ENCODE measurements at regions not wholly inside any gene's neighbourhood (a gene's known extent, or its start where the extent isn't known, plus 50 kb on each side); places are given as distances from the start of the nearest gene placed in this dataset.
A peak's percentile ranks its signal among the peaks of the same experiment; 100 is the strongest.

DNA sequence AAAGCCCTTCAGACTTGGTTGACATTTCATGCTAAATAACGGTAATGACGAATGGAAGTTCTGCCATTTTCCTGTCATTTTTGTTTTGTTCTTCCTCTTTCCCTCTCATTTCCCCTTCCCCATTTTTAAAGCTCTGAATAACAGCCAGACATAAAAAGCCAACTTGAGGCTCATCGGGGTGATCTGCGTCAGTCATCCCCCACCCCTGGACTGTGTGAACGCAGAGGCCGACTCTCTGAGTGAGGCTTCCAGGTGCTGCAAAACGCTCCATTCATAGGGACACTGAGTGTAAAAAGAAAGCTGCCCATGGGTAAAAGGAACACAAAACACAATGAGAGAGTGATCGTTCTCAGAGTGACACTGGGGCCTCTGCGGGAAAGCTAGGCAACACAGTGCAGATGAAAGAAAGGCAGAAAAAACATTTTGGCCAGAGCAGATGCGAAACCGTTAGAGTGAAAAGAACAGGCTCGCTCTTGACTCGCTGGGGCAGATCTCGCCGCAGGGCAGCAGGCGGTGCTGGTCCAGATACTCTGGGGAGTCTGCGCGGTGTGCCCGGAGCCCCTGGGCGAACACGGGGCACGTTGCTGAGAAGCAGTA is 684.8 kb downstream of the QKI start:
- no peak for ATAC-seq (ENCODE audit: low FRiP score)
- DNase-seq (ENCODE audit: low spot score): no peak
- TF ChIP-seq, protein P1, sequence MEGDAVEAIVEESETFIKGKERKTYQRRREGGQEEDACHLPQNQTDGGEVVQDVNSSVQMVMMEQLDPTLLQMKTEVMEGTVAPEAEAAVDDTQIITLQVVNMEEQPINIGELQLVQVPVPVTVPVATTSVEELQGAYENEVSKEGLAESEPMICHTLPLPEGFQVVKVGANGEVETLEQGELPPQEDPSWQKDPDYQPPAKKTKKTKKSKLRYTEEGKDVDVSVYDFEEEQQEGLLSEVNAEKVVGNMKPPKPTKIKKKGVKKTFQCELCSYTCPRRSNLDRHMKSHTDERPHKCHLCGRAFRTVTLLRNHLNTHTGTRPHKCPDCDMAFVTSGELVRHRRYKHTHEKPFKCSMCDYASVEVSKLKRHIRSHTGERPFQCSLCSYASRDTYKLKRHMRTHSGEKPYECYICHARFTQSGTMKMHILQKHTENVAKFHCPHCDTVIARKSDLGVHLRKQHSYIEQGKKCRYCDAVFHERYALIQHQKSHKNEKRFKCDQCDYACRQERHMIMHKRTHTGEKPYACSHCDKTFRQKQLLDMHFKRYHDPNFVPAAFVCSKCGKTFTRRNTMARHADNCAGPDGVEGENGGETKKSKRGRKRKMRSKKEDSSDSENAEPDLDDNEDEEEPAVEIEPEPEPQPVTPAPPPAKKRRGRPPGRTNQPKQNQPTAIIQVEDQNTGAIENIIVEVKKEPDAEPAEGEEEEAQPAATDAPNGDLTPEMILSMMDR (IDR thresholded peaks at IDR 0.05): no peak

DNA sequence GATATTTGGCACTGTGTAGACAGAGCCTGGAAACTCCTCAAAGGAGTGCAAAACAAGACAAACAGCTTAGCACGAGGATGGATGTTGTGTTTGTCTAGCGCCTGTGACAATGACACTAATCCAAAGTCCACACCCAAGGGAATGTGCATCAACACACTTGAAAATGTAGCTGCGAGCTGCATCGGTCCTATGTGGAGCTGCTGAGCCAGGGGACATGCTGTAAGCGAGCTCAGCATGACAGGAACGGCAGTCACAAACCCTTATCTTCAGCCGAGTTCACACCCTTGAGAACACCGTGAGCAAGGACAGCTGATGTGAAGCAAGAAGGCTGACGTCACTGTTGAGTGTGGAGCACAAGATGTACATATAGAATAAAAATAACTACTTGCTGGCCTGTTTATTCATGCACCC is 684.3 kb downstream of the QKI start:
- no peak for DNase-seq (ENCODE audit: low spot score)
- TF ChIP-seq, protein P1 (IDR thresholded peaks at IDR 0.05): no peak
- ATAC-seq (ENCODE audit: low FRiP score): no peak

DNA sequence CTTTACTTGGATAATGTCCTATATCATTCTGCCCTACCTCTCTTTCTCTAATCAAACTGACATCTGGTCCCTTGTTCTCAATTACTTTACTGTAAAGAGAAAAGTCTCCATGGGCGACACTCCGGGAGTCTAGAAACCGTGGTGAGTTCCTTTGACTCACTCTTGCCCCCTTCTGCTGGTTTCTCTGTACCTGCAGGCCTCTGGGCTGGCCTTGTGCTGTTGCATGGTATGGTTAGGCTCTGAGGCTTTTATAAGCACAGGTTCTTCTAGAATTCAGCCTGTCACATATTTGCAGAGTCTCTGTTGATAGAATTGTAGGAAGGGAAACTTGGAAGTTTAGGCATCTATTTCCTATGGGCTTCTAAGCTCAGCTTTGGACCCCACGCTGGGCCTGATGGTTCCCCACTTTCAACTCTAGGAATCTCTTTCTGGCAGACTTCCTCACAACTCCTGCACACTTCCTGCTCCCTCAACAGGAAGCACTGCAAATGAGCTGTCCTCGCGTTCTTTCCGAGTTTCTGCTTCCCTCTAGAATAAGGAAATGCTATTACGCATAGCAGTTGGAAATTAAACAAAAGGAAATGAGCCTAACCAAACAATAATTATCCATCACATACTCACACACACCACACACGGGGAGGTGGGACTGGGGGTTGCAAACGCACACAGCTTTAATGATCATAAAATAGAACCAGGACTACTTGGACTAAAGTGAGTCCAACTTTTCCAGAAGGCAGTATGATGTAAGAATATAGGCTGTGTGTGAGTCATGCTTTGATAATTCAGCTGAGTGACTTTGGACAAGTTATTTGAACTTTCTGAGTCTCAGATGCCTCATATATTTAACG is 683.3 kb downstream of the QKI start:
- no peak for DNase-seq (ENCODE audit: low spot score)
- TF ChIP-seq, protein P1 (IDR thresholded peaks at IDR 0.05): no peak
- peak; percentile 66 for ATAC-seq (ENCODE audit: low FRiP score)

- DNase-seq (ENCODE audit: low spot score) (no peak), ATAC-seq (ENCODE audit: low FRiP score) (no peak)
- TF ChIP-seq, protein P1 (IDR thresholded peaks at IDR 0.05): no peak
These were observed 682.5 kb downstream of the QKI start for GRCh38 chr6:164097056-164097455.

DNA sequence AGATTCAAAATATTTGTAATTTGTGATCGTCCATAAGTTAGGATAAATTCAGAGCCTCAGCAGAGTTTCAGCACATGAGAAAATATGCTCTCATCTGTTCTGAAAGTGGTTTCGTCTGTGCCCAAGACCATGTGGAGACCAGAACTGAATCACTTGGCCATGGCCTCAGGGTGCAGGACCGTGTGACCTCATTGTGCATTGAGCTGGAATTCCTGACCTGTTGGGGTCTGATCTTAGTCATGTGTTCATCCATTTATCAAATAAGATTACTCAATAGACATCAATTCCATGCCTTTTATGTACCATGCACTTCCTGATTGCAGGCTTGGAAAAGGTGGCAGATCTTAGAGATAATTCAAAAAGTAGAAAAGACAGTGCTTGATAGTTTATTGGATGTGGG is 680.5 kb downstream of the QKI start:
- no peak for ATAC-seq (ENCODE audit: low FRiP score)
- no peak for DNase-seq (ENCODE audit: low spot score)
- TF ChIP-seq, protein P1 (IDR thresholded peaks at IDR 0.05): no peak

DNA sequence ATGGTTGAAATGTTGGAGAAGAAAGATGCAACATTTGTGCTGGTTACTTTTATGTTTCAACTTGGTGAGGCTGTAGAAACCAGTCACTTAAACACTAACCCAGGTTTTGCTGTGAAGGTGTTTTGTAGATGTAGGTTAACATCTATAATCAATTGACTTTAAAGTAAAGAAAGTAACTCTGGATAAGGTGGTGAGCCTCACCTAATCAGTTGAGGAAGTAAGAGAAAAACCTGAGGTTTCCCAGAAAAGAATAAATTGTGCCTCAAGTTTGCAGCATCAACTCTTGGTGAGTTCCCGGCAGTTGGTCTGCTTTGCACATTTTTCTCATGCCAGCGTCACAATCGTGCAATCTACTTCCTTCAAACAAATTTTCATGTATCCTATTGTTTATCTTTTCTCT is 673.4 kb downstream of the QKI start:
- no peak for DNase-seq (ENCODE audit: low spot score)
- no peak for ATAC-seq (ENCODE audit: low FRiP score)

More for the DNA sequence above, 673.4 kb downstream of the QKI start:
- TF ChIP-seq, protein P1 (IDR thresholded peaks at IDR 0.05): no peak
